ENCODE measurements at regions not wholly inside any gene's neighbourhood (a gene's known extent, or its start where the extent isn't known, plus 50 kb on each side); places are given as distances from the start of the nearest gene placed in this dataset.

DNA sequence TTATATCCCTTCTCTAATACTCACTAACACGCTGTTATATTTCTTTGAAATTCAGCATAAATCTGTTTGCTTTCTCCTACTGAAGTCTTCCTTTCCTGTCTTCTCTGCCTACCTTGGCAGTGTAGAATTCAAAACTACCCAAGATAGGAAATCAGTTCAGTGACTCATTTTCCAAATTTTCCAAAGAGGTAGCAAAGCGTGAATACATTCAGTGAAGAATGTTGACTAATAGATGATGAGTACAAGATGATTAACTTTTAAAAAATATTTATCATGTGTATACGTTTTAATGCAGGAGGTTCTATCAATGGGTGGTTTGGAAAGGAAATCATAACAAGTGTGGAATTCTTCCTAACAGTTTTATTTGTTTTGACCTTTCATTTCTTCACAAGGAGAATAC is 201.9 kb upstream of the SLC8A1 start:
- TF ChIP-seq, protein P1, sequence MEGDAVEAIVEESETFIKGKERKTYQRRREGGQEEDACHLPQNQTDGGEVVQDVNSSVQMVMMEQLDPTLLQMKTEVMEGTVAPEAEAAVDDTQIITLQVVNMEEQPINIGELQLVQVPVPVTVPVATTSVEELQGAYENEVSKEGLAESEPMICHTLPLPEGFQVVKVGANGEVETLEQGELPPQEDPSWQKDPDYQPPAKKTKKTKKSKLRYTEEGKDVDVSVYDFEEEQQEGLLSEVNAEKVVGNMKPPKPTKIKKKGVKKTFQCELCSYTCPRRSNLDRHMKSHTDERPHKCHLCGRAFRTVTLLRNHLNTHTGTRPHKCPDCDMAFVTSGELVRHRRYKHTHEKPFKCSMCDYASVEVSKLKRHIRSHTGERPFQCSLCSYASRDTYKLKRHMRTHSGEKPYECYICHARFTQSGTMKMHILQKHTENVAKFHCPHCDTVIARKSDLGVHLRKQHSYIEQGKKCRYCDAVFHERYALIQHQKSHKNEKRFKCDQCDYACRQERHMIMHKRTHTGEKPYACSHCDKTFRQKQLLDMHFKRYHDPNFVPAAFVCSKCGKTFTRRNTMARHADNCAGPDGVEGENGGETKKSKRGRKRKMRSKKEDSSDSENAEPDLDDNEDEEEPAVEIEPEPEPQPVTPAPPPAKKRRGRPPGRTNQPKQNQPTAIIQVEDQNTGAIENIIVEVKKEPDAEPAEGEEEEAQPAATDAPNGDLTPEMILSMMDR (conservative IDR thresholded peaks at IDR 0.05; ENCODE audit: low read length), result no peak
- no peak for TF ChIP-seq EZH2phosphoT487 (IDR thresholded peaks at IDR 0.05; ENCODE audit: borderline replicate concordance, low read depth, low read length)
